NCI-H2196 (cell line): ENCODE measurements at regions not wholly inside any gene's neighbourhood (a gene's known extent, or its start where the extent isn't known, plus 50 kb on each side); places are given as distances from the start of the nearest gene placed in this dataset.

Experiments used
- DNase-seq: peaks from one replicate; lab custom pipeline; 2025; ENCODE audit not compliant: unreplicated experiment; lab: John Stamatoyannopoulos, UW

DNA sequence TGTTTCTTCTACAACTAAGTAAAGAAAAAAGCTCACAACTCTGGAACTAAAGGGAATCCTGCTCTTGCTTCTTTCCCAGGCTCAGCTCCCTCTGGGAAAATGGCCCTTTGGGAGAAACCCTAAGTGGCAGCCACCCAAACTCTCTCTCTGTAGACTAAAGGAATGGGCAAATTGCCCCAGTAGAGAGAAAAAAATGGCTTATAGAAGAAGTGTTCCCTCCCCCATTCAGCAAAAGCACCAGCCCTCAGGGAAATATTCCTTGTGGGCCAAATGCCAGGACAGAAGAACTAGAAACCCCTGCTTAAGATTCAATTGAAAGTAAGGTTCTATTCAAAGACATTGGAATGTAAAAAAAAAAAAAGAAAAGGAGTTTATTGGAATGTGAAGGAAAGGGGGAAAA lies 603.7 kb upstream of the ALCAM start:
- DNase-seq, result no peak

DNA sequence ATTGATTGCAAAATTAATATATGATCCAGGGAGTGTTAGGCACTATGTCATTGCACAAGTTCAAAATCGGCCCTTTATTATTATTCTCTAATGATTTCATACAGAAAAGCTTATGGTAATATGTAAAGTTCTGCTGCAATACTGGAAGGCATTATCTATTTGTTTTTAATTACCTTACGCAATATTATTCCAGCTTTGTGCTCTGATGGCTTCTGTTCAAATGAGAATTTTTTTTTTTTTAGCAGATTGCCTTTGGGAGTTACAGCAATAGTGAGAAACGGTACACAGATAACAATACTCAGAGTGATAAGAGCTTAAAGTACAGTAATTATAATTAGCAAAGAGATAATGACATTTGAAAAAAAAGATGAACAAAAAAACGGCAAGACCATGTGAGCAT lies 602.2 kb upstream of the ALCAM start:
- DNase-seq, result no peak

DNA sequence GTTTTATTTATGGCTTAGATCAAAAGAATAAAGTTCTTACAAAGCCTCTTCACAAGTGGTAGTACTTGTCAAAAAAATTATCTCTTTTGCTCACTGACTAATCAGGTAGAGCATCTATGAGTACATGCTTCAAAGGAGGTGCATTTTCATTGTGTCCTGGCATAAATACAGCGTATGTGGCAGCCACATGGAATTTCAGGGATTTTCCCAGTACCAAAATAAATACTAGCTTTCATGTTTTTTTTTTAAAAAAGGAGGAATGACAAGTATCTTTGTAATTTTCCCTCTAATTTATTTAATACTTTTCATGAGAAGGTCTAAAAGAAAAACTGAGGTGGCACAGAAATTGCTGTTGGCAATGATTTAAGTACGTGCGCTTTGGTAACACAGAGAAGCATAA lies 597.8 kb upstream of the ALCAM start:
- DNase-seq, result no peak

DNA sequence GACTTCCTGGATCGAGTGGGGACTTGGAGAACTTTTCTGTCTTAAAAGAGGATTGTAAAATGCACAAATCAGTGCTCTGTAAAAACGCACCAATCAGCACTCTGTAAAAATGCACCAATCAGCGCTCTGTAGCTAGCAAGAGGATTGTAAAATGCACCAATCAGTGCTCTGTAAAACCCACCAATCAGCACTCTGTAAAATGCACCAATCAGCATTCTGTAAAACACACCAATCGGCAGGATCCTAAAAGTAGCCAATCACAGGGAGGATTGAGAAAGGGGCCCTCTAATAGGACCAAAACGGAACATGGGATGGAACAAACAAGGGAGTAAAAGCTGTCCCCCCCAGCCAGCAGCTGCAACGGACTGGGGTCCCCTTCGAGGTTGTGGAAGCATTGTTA lies 587.4 kb upstream of the ALCAM start:
- DNase-seq, result no peak

DNA sequence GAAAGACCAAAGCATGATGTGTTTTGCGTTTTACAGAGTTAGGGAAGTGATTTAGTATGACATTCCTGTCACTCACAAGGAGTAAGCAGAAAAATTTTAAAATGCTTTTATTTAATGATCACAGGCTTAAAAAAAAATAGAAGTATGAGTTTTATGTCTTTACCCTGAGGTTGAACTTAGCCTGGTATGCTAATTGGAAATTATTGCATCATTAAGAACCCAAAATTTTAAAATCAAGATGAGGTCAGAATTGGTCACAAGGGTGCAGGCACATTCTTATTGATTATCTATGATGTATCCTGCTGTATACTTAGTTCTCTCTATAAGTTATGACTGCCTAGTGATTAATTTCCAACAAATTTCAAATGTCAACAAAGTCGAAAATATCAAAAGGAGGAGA lies 585.6 kb upstream of the ALCAM start:
- no peak for DNase-seq

DNA sequence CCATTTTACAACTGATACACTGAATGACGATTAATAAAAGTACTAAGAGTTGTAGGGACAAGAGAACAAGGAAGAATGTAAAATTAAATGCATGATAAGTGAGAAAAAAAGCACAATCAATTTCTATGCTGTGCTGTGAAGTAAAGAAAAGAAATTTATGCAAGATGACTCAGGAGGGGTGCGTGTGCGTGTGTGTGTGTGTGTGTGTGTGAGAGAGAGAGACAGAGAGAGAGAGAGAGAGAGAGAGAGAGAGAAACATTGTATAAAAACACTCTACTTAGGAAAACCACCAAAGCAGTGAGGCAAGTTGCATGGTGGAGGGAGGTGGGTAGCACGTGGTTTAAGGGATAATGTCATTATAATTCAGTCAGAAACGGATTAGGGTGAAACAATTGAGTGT lies 580.8 kb upstream of the ALCAM start:
- DNase-seq, result no peak

DNA sequence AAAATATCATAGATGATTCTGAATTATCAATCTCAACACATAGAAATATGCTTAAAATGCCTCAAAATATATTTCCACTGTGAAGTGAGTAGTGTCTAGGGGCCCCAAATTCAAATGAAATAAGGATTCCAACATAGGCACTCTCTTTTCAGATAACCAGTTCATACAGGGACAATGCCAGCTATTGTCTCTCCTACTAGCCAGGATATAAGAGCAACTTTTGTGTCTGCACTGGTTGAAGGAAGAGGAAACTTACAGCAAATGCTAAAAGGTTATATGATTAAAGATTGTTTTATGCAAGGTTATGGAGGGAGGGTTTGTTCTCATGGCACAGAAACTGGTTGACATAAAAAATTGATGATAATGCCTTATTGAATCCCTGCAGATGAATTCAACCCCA lies 579.4 kb upstream of the ALCAM start:
- no peak for DNase-seq

DNA sequence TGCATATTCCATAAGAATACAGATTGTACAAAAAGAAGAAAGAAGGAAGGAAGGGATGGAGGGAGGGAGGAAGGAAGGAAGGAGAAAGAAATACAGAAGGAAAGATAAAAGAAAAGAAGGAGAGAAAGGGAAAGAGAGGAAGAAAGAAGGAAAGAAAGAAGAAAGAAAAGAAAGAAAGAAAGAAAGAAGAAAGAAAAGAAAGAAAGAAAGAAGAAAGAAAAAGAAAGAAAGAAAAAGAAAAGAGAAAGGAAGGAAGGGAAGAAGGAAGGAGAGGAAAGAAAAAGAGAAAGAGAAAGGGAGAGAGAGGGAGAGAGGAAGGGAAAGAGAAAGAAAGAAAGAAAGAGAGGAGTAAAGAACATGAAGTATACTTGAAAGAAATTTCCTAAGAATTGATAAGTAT lies 577.9 kb upstream of the ALCAM start:
- no peak for DNase-seq

DNA sequence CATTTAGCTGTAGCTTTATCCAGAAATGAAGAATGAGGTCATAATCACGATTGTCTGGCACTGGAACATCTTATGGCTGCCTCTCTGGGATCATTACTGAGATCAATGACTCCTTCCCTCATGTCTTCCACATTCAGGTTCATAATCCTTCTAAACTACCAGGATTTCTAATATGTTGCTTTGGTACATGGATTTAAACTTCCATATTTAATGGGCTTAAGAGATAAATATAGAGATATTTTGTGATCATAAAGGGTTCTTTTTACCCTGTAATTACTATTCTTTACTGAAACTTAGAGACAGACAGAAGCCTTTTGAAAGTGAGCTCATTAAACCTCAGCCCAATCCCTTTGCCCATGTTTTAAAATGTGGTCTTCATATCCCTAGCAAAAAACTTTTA lies 575.4 kb upstream of the ALCAM start:
- DNase-seq, result no peak

DNA sequence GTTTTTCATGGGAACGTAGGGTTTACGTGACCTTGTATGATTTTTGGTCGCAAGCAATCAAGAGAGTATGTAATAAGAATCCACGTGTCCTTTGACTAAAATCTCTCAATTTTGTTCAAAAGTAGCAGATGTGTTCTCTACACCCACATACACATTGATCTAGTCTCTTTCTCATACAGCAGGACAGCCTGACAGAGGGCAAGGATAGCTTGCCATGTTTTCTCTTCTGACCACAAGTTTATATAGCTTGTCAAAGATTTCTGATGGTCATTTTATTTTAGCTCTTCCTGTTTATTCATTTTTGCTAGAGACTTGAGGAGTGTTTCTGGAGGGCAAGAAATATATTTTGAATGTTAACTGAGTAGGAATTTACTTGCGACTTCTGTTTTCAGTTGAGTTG lies 570.2 kb upstream of the ALCAM start:
- no peak for DNase-seq

DNA sequence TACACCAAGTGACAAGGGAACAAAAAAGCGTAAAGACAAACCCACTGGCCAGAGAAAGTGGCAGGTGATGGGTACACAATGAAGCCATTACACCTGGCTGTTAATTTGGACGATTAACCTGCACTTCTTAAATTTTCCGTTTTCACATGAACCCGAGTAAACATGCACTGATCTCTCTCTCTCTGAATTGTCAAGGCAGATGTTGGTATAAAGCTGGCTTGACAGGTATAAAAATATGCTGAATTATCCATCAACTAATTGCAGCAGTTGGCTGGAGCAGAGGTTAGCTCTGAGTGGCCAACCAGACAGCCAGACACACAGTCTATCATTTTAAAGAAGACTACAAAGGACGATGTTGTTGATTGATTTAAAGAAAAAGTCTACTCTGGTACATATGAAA lies 561.7 kb upstream of the ALCAM start:
- no peak for DNase-seq

DNA sequence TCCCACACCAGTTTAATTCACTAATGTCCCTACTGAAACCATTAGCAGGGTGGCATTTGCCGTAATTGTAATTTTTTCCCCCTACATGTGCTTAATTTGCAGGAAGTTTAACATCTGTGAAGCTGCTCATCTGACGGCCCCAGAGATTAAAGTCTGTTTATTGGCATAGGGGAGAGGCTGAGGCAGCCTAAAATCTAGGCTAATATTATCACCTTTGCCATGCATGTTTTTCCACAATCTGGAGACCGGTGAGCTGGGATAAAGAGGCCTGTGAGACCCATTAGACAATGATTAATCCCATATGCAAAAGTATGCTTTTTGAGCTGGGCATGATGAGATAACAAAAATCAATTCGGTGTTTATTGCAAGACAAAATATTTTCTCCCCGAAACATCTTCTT lies 561.2 kb upstream of the ALCAM start:
- no peak for DNase-seq

DNA sequence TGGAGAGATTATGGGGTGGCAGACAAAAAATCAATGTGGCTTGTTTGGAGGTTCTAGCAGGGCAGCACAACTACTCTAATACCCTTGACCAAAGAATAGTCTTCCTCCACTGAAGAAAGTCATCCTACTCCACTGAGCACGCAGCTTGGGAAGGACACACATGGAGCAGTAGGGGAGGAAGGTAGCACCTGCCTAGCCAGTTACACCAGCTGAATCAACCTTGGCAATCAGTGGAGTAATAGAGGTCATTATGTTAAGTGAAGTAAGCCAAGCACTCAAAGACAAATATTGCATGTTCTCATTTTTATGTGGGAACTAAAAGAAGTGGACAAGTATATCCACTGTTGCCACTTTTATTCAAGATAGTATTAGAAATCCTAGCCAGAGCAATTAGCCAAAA lies 555.8 kb upstream of the ALCAM start:
- DNase-seq, result no peak

DNA sequence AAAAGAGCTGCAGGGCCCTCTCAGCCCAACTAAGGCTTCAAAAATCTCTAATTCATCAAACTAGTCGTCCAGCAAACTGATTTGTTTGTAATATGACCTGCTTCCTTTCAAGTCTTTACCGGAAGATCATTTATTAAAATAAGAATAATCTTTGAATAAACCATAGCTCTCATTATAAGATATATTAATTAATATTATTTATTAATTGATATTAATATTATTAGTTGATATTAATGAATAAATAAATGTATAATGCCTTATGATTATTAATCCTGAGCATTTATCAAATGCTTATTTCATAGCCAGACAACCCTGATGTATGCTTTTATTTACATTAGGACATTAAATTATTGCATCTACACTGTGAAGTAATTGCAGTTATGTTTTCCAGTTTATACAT lies 550.7 kb upstream of the ALCAM start:
- no peak for DNase-seq

DNA sequence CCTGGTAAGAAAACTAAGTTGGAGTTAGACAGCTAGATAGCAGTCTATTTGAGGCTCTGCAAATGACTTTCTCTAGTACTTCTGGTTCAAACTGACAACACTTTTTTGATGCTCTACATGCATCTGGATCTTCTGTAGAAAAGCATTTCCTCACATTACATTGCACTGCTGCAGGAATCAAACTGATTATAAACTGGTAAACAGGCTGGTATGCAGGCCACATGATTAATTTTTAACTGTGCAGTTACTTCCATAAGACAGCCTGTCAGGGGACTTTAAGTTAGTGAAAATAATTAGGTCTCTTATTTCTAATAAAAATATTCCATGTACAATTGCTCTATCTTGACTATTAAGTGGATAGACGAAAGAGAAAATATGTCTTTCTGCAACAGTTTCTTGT lies 550.0 kb upstream of the ALCAM start:
- no peak for DNase-seq

DNA sequence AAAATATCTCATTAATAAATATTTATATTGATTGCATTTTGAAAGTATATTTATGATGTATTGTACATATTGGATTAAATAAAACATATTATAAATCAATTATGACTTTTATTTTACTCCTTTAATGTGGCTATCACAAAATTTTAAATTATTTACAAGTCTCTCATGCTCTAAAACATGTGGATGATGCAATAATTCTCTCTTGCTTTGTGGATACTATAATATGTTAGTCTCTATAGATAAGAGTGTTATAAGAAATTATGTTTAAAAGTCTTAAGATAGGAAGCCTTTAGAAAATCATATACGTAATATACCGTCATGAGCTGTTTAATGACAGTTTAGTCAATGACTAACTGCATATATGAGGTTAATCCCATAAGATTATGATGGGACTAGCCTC lies 547.4 kb upstream of the ALCAM start:
- no peak for DNase-seq

DNA sequence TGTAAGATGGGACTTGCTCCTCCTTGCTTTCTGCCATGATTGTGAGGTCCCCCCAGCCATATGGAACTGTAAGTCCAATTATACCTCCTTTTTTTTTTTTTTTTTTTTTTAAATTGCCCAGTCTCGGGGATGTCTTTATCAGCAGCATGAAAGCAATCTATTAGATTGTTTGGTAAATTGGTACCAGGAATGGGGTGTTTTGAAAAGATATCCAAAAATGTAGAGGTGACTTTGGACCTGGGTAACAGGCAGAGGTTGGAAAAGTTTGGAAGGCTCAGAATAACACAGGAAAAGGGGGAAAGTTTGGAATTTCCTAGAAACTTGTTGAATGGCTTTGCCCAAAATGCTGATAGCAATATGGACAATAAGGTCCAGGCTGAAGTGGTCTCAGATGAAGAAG lies 545.8 kb upstream of the ALCAM start:
- no peak for DNase-seq

DNA sequence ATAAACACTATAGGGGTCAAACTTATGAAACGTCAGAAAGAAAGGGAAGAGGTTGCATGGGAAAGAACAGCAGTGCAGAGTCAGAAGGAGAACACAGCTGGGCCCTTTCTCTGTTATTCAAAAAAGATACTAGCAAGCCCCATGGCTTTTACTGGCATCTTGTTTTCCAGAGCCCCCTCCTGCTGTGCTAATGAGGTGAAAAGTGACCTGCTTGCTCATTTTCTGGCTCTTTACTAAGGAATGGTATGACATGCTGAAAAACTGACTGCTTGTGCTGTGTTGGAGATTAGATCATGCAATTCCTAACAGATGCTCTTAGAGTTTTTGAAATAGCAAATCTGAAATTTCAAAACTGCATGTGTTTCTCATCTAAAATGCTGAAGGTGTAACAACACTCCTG lies 541.6 kb upstream of the ALCAM start:
- no peak for DNase-seq

DNA sequence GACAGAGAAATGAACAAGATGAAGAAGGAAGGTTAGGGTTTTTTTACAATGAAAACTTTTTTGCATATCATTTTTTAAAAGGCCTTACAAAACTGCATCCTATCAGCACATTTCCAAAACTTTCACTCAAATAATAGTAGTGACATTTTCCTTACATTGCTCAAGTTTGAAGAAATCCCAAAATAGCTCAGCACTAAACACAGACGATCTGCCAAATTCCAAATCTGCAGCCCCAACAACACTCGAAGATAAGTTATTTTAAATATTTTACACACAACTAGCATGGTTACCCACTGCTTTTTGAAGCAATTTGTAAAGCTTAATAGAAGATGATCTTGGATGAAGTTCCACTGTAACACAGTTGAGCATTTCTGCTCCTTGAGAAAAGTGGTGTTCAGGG lies 535.6 kb upstream of the ALCAM start:
- DNase-seq, result no peak

DNA sequence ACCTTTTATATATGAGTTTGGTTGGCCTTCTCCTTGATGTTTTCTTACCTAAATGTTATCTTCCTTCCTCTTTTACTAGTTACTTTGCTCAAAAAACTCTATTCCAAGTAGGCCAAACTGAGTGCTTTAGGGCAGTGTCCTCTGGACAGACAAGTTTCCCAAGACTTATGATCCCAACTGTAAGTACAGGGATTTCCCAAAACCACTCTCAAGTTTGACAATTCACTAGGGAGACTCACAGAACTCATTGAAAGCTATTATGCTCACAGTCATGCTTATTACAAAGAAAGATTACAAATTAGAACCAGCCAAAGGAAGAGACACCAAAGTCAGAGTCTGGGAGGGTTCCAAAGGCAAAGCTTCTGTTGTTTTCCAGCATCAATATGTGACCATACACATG lies 534.2 kb upstream of the ALCAM start:
- no peak for DNase-seq

DNA sequence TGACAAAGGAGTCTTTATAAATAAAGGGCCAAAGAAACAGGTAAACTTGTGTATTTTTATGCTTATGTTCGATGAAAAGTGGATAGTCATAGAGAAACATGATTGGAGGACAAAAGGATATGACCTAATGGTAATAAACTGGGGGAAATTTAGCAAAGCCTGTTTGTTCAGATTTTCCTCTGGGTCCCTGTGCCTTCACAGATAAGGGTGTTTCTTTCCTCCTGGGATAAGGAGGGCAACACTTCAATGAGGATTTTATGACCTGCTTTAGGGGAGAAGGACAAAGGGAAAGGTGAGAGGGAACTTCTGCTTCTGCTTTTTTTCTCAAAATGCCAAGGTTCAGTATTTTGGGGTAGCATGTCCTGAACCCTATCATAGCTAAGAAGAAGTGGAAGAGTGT lies 531.3 kb upstream of the ALCAM start:
- DNase-seq, result no peak

DNA sequence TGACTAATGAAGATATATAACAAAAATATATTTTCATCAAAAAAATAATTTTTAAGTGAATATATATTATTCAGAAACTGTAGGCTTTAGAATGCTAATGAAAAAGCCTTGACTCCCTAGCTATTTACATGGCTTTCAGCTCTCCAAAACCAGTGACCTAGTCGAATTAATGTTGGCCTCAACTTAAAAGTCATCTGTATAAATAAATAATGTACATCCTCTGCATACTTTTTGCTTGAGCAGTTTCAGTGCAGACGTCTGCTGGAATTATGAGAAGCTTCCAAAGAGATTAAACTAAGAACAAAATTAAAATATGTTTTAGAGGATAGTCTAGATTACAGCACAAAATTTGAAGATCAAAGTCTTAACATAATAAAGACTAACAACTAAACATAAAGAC lies 520.4 kb upstream of the ALCAM start:
- no peak for DNase-seq

DNA sequence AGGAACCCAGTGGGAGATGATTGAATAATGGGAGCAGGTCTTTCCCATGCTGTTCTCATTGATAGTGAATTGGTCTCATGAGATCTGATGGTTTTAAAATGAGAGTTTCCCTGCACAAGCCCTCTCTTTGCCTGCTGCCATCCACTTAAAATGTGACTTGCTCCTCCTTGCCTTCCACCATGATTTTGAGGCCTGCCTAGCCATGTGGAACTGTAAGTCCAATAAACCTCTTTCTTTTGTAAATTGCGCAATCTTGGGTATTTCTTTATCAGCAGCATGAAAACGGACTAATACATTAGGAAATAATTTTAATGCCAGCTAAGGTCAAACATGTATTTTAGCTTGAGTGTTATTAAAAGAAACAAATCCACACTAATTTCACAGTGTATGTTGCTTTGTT lies 517.6 kb upstream of the ALCAM start:
- no peak for DNase-seq

DNA sequence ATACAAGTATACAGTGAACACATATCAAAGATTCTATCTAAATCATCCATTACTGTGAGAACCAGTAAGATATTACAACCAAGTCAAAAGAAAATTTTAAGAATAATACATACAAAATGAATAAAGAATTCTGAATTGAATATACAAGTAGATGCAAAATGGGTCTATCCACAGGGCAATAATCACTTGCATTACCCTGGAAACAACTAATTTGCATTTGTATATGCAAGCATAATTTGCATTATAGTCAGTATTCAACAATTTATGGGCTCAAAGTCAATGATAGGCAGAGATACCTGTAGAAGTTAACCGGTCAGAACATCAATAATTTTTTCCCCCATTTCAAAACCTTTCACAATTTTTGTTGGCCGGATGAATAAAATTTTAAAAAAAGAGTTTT lies 512.2 kb upstream of the ALCAM start:
- DNase-seq, result no peak
